ENCODE measurements at regions not wholly inside any gene's neighbourhood (a gene's known extent, or its start where the extent isn't known, plus 50 kb on each side); places are given as distances from the start of the nearest gene placed in this dataset.
"Not testable (repeated sequence)": the region's sequence is repeated elsewhere in the genome, so short reads cannot be mapped to it uniquely, and the experiment has no call there.

DNA sequence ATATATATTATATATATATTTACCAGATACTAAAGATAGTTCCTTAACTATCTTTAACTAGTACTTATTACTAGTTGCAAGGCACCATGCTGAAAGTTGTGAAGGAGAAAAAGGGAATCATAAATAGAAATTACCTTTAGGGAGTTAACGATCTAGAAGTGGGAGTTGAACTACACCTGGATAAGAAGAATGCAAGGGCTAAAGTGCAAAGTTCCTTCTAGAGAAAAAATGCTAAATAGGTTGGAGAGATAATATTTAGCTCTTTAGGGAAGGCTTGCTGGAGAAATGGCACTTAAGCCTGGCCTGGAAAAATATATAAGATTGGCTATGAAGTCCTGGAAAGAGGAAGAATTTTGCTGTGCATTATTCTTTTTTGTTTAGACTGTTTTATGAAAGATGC is 130.6 kb upstream of the IGSF10 start:
- Mint-ChIP-seq H3K27me3 (ENCODE audit: low read depth in 3 of 3) (no peaks in the 10 kb centered on the region), H3K9me3 (peaks cover 0 to 2% (median 0%) of the 10 kb centered on the region in 7 donors), H3K36me3 (no peaks in the 10 kb centered on the region), H3K4me3 (no peak overlapping the region), H3K27ac (no peak overlapping the region), H3K4me1 (no peaks in the 10 kb centered on the region)
- H3K4me2 ChIP-seq (replicated peaks; ENCODE audit: extremely low read depth, low read length, poor library complexity, severe bottlenecking): no peak overlapping the region
- no peaks in the 10 kb centered on the region for H3K79me2 ChIP-seq (ENCODE audit: insufficient read depth, low read length)
- no peak overlapping the region for H3K27ac ChIP-seq (ENCODE audit: low read depth in 1 of 2, low read length in 2 of 2)
- DNase-seq: no peak
- H3K4me3 ChIP-seq (replicated peaks in 1 of 3; ENCODE audit: low read depth in 2 of 3, low read length in 3 of 3): no peak overlapping the region
- no peaks in the 10 kb centered on the region for H3K9me3 ChIP-seq (replicated peaks in 1 of 2; ENCODE audit: control insufficient read depth in 1 of 2, insufficient read depth in 1 of 2, low read length in 2 of 2)
- H3K36me3 ChIP-seq (replicated peaks in 1 of 2; ENCODE audit: control insufficient read depth in 1 of 2, insufficient read depth in 2 of 2, low read length in 2 of 2): no peaks in the 10 kb centered on the region
- no peak overlapping the region for H2AFZ ChIP-seq (ENCODE audit: insufficient read depth, low read depth, low read length, poor library complexity, severe bottlenecking)
- no peaks in the 10 kb centered on the region for H3K4me1 ChIP-seq (ENCODE audit: control insufficient read depth in 1 of 2, insufficient read depth in 2 of 2, low read length in 2 of 2)
- H3K9ac ChIP-seq (ENCODE audit: insufficient read depth, low read length, poor library complexity, severe bottlenecking): no peak overlapping the region
- no peaks in the 10 kb centered on the region for H4K20me1 ChIP-seq (ENCODE audit: insufficient read depth, low read length)
- intact Hi-C loops (cut with micrococcal nuclease): no loop called here
- 100% methylated on average over 1 of the region's 1 CpG for WGBS (ENCODE audit: insufficient coverage)
- TF ChIP-seq, protein P1, sequence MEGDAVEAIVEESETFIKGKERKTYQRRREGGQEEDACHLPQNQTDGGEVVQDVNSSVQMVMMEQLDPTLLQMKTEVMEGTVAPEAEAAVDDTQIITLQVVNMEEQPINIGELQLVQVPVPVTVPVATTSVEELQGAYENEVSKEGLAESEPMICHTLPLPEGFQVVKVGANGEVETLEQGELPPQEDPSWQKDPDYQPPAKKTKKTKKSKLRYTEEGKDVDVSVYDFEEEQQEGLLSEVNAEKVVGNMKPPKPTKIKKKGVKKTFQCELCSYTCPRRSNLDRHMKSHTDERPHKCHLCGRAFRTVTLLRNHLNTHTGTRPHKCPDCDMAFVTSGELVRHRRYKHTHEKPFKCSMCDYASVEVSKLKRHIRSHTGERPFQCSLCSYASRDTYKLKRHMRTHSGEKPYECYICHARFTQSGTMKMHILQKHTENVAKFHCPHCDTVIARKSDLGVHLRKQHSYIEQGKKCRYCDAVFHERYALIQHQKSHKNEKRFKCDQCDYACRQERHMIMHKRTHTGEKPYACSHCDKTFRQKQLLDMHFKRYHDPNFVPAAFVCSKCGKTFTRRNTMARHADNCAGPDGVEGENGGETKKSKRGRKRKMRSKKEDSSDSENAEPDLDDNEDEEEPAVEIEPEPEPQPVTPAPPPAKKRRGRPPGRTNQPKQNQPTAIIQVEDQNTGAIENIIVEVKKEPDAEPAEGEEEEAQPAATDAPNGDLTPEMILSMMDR (IDR thresholded peaks at IDR 0.05): no peak
- H3K27me3 ChIP-seq (ENCODE audit: control insufficient read depth in 2 of 2, insufficient read depth in 2 of 2, low read length in 2 of 2): no peaks in the 10 kb centered on the region

DNA sequence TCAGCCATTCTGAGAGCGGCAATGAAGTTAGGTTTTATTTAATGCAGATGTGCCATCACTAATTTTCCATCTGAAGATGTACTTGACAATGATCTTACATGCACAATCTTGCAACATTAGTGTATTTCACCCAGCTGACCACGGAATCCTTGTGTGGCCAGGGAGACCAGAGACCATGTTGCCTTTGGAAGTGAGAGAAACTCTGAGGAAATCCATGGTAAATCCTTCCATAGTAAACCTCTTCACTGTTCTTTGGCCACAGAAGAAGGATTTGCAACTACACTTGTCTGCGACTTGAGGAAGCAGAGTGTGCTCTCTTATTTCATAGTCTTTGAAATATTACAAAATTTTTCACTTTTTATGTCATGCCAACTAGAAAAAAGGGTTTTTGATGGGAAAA is 128.4 kb upstream of the IGSF10 start:
- H3K79me2 ChIP-seq (ENCODE audit: insufficient read depth, low read length): no peaks in the 10 kb centered on the region
- H3K9me3 Mint-ChIP-seq: peaks cover 0 to 2% (median 0%) of the 10 kb centered on the region in 7 donors
- no peaks in the 10 kb centered on the region for H3K9me3 ChIP-seq (replicated peaks in 1 of 2; ENCODE audit: control insufficient read depth in 1 of 2, insufficient read depth in 1 of 2, low read length in 2 of 2)
- H3K9ac ChIP-seq (ENCODE audit: insufficient read depth, low read length, poor library complexity, severe bottlenecking): no peak overlapping the region
- intact Hi-C loops (cut with micrococcal nuclease): no loop called here
- no peak overlapping the region for H3K4me3 ChIP-seq (replicated peaks in 1 of 3; ENCODE audit: low read depth in 2 of 3, low read length in 3 of 3)
- H3K4me1 Mint-ChIP-seq: peaks cover 4% of the 10 kb centered on the region
- no peak overlapping the region for H3K27ac Mint-ChIP-seq
- no peaks in the 10 kb centered on the region for H3K27me3 Mint-ChIP-seq (ENCODE audit: low read depth in 3 of 3)
- H3K27me3 ChIP-seq (ENCODE audit: control insufficient read depth in 2 of 2, insufficient read depth in 2 of 2, low read length in 2 of 2): no peaks in the 10 kb centered on the region
- no peak overlapping the region for H3K4me3 Mint-ChIP-seq
- H3K27ac ChIP-seq (ENCODE audit: low read depth in 1 of 2, low read length in 2 of 2): no peak overlapping the region
- H4K20me1 ChIP-seq (ENCODE audit: insufficient read depth, low read length): no peaks in the 10 kb centered on the region
- DNase-seq: no peak
- no peak overlapping the region for H2AFZ ChIP-seq (ENCODE audit: insufficient read depth, low read depth, low read length, poor library complexity, severe bottlenecking)
- H3K36me3 Mint-ChIP-seq: no peaks in the 10 kb centered on the region
- no peak overlapping the region for H3K4me2 ChIP-seq (replicated peaks; ENCODE audit: extremely low read depth, low read length, poor library complexity, severe bottlenecking)
- no peaks in the 10 kb centered on the region for H3K36me3 ChIP-seq (replicated peaks in 1 of 2; ENCODE audit: control insufficient read depth in 1 of 2, insufficient read depth in 2 of 2, low read length in 2 of 2)
- TF ChIP-seq, protein P1 (IDR thresholded peaks at IDR 0.05): no peak
- WGBS (ENCODE audit: insufficient coverage): no CpG with 5 or more reads among the region's 3 CpGs
- H3K4me1 ChIP-seq (ENCODE audit: control insufficient read depth in 1 of 2, insufficient read depth in 2 of 2, low read length in 2 of 2): no peaks in the 10 kb centered on the region

DNA sequence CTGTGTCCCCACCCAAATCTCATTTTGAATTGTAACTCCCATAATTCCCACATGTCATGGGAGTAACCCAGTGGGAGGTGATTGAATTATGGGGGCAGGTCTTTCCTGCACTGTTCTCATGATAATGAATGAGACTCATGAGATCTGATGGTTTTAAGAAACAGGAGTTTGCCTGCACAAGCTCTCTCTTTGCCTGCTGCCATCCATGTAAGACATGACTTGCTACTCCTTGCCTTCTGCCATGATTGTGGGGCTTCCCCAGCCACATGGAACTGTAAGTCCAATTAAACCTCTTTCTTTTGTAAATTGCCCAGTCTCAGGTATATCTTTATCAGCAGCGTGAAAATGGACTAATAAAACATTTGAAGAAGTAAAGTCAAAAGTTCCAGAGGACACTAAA is 126.8 kb upstream of the IGSF10 start:
- H3K9ac ChIP-seq (ENCODE audit: insufficient read depth, low read length, poor library complexity, severe bottlenecking); H3K4me1 Mint-ChIP-seq; H3K36me3 ChIP-seq (replicated peaks in 1 of 2; ENCODE audit: control insufficient read depth in 1 of 2, insufficient read depth in 2 of 2, low read length in 2 of 2); H4K20me1 ChIP-seq (ENCODE audit: insufficient read depth, low read length); H3K79me2 ChIP-seq (ENCODE audit: insufficient read depth, low read length); H3K4me3 Mint-ChIP-seq; H3K27ac Mint-ChIP-seq; H3K4me2 ChIP-seq (replicated peaks; ENCODE audit: extremely low read depth, low read length, poor library complexity, severe bottlenecking); H3K4me3 ChIP-seq (replicated peaks in 1 of 3; ENCODE audit: low read depth in 2 of 3, low read length in 3 of 3); H3K27me3 ChIP-seq (ENCODE audit: control insufficient read depth in 2 of 2, insufficient read depth in 2 of 2, low read length in 2 of 2); H3K27ac ChIP-seq (ENCODE audit: low read depth in 1 of 2, low read length in 2 of 2); DNase-seq; H3K9me3 Mint-ChIP-seq; H3K9me3 ChIP-seq (replicated peaks in 1 of 2; ENCODE audit: control insufficient read depth in 1 of 2, insufficient read depth in 1 of 2, low read length in 2 of 2); H3K27me3 Mint-ChIP-seq (ENCODE audit: low read depth in 3 of 3); H3K36me3 Mint-ChIP-seq; H3K4me1 ChIP-seq (ENCODE audit: control insufficient read depth in 1 of 2, insufficient read depth in 2 of 2, low read length in 2 of 2); H2AFZ ChIP-seq (ENCODE audit: insufficient read depth, low read depth, low read length, poor library complexity, severe bottlenecking); intact Hi-C loops (cut with micrococcal nuclease): not testable (repeated sequence)
- no CpG with 5 or more reads among the region's 1 CpG for whole genome bisulfite sequencing (ENCODE audit: insufficient coverage)
